Neural progenitor cell (in vitro differentiated cells): ENCODE measurements at regions not wholly inside any gene's neighbourhood (a gene's known extent, or its start where the extent isn't known, plus 50 kb on each side); places are given as distances from the start of the nearest gene placed in this dataset.

Experiments
- CTCF ChIP-seq: fragments of 200-600 bp; sonication (generic); IDR thresholded peaks from 2 replicates; pipeline ENCODE4 v1.5.1; 2017; ENCODE audit warnings: antibody characterized with exemption, mild to moderate bottlenecking
- EZH2phosphoT487 ChIP-seq: fragments of 200-600 bp; sonication (generic); IDR thresholded peaks from 2 replicates; pipeline ENCODE4 v1.6.1; 2017; ENCODE audit warnings: antibody characterized with exemption

- TF ChIP-seq EZH2phosphoT487 (no peak), CTCF (no peak)
Observed at GRCh38 chr7:106536079-106536478, 124.9 kb downstream of the CCDC71L start.
